ENCODE measurements at regions not wholly inside any gene's neighbourhood (a gene's known extent, or its start where the extent isn't known, plus 50 kb on each side); places are given as distances from the start of the nearest gene placed in this dataset.

- no peaks in the 10 kb centered on the region for H3K36me3 ChIP-seq (ENCODE audit: control insufficient read depth in 4 of 4, insufficient read depth in 3 of 4, low read depth in 1 of 4, low read length in 3 of 4)
- DNase-seq (ENCODE audit: low spot score): no peak
- H3K9me3 ChIP-seq (ENCODE audit: control insufficient read depth in 4 of 4, low read length in 3 of 4): no peaks in the 10 kb centered on the region
- no peaks in the 10 kb centered on the region for H3K4me1 ChIP-seq (ENCODE audit: control insufficient read depth in 4 of 4, insufficient read depth in 4 of 4, low read length in 3 of 4)
- H3K9ac ChIP-seq (ENCODE audit: low read depth in 1 of 2, low read length in 2 of 2): no peak overlapping the region
- 88% methylated on average over 4 of the region's 4 CpGs for WGBS
- no peaks in the 10 kb centered on the region for H3K27me3 ChIP-seq (ENCODE audit: control insufficient read depth in 4 of 4, insufficient read depth in 4 of 4, low read length in 3 of 4)
- no peak overlapping the region for H3K4me3 ChIP-seq (ENCODE audit: low read depth in 1 of 3, low read length in 3 of 3)
- TF ChIP-seq, protein P1, sequence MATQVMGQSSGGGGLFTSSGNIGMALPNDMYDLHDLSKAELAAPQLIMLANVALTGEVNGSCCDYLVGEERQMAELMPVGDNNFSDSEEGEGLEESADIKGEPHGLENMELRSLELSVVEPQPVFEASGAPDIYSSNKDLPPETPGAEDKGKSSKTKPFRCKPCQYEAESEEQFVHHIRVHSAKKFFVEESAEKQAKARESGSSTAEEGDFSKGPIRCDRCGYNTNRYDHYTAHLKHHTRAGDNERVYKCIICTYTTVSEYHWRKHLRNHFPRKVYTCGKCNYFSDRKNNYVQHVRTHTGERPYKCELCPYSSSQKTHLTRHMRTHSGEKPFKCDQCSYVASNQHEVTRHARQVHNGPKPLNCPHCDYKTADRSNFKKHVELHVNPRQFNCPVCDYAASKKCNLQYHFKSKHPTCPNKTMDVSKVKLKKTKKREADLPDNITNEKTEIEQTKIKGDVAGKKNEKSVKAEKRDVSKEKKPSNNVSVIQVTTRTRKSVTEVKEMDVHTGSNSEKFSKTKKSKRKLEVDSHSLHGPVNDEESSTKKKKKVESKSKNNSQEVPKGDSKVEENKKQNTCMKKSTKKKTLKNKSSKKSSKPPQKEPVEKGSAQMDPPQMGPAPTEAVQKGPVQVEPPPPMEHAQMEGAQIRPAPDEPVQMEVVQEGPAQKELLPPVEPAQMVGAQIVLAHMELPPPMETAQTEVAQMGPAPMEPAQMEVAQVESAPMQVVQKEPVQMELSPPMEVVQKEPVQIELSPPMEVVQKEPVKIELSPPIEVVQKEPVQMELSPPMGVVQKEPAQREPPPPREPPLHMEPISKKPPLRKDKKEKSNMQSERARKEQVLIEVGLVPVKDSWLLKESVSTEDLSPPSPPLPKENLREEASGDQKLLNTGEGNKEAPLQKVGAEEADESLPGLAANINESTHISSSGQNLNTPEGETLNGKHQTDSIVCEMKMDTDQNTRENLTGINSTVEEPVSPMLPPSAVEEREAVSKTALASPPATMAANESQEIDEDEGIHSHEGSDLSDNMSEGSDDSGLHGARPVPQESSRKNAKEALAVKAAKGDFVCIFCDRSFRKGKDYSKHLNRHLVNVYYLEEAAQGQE (IDR thresholded peaks at IDR 0.05): no peak
- TF ChIP-seq HNF4G (IDR thresholded peaks at IDR 0.05) (no peak), RAD21 (IDR thresholded peaks at IDR 0.05) (no peak), EGR1 (IDR thresholded peaks at IDR 0.05; ENCODE audit: low read depth in 2 of 2) (no peak), ATF3 (IDR thresholded peaks at IDR 0.05) (no peak), TAF1 (conservative IDR thresholded peaks at IDR 0.05) (no peak), FOXA1 (IDR thresholded peaks at IDR 0.05) (no peak), HNF4A (conservative IDR thresholded peaks at IDR 0.05) (no peak), GABPA (IDR thresholded peaks at IDR 0.05 in 1 of 2, conservative IDR thresholded peaks at IDR 0.05 in 1 of 2) (no peak), NR2F2 (IDR thresholded peaks at IDR 0.05) (no peak), FOXA2 (IDR thresholded peaks at IDR 0.05) (no peak), RXRA (IDR thresholded peaks at IDR 0.05) (no peak), JUND (IDR thresholded peaks at IDR 0.05) (no peak)
- TF ChIP-seq, protein P2, sequence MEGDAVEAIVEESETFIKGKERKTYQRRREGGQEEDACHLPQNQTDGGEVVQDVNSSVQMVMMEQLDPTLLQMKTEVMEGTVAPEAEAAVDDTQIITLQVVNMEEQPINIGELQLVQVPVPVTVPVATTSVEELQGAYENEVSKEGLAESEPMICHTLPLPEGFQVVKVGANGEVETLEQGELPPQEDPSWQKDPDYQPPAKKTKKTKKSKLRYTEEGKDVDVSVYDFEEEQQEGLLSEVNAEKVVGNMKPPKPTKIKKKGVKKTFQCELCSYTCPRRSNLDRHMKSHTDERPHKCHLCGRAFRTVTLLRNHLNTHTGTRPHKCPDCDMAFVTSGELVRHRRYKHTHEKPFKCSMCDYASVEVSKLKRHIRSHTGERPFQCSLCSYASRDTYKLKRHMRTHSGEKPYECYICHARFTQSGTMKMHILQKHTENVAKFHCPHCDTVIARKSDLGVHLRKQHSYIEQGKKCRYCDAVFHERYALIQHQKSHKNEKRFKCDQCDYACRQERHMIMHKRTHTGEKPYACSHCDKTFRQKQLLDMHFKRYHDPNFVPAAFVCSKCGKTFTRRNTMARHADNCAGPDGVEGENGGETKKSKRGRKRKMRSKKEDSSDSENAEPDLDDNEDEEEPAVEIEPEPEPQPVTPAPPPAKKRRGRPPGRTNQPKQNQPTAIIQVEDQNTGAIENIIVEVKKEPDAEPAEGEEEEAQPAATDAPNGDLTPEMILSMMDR (IDR thresholded peaks at IDR 0.05; ENCODE audit: low read depth, low read length, missing input control): no peak
- TF ChIP-seq, protein P3, sequence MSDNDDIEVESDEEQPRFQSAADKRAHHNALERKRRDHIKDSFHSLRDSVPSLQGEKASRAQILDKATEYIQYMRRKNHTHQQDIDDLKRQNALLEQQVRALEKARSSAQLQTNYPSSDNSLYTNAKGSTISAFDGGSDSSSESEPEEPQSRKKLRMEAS (IDR thresholded peaks at IDR 0.05): no peak
- TF ChIP-seq, protein P4, sequence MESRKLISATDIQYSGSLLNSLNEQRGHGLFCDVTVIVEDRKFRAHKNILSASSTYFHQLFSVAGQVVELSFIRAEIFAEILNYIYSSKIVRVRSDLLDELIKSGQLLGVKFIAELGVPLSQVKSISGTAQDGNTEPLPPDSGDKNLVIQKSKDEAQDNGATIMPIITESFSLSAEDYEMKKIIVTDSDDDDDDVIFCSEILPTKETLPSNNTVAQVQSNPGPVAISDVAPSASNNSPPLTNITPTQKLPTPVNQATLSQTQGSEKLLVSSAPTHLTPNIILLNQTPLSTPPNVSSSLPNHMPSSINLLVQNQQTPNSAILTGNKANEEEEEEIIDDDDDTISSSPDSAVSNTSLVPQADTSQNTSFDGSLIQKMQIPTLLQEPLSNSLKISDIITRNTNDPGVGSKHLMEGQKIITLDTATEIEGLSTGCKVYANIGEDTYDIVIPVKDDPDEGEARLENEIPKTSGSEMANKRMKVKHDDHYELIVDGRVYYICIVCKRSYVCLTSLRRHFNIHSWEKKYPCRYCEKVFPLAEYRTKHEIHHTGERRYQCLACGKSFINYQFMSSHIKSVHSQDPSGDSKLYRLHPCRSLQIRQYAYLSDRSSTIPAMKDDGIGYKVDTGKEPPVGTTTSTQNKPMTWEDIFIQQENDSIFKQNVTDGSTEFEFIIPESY (IDR thresholded peaks at IDR 0.05): no peak
- H3K27ac ChIP-seq (ENCODE audit: low read depth in 1 of 2, low read length in 2 of 2): no peak overlapping the region
Observed at GRCh38 chr20:52306477-52306876, 114.9 kb upstream of the ZFP64 start.

GRCh38 chr20:52305858-52306257 lies 114.3 kb upstream of the ZFP64 start:
- H3K9ac ChIP-seq (ENCODE audit: low read depth in 1 of 2, low read length in 2 of 2): no peak overlapping the region
- no peak for DNase-seq (ENCODE audit: low spot score)
- no peaks in the 10 kb centered on the region for H3K9me3 ChIP-seq (ENCODE audit: control insufficient read depth in 4 of 4, low read length in 3 of 4)
- no peaks in the 10 kb centered on the region for H3K4me1 ChIP-seq (ENCODE audit: control insufficient read depth in 4 of 4, insufficient read depth in 4 of 4, low read length in 3 of 4)
- TF ChIP-seq FOXA1 (IDR thresholded peaks at IDR 0.05) (no peak), TAF1 (conservative IDR thresholded peaks at IDR 0.05) (no peak), YY1 (IDR thresholded peaks at IDR 0.05) (no peak), NR2F2 (IDR thresholded peaks at IDR 0.05) (no peak)
- TF ChIP-seq, protein P1 (IDR thresholded peaks at IDR 0.05): no peak
- H3K27me3 ChIP-seq (ENCODE audit: control insufficient read depth in 4 of 4, insufficient read depth in 4 of 4, low read length in 3 of 4): no peaks in the 10 kb centered on the region
- no peak overlapping the region for H3K27ac ChIP-seq (ENCODE audit: low read depth in 1 of 2, low read length in 2 of 2)
- no peak overlapping the region for H3K4me3 ChIP-seq (ENCODE audit: low read depth in 1 of 3, low read length in 3 of 3)
- WGBS: 86% methylated on average over 7 of the region's 7 CpGs
- H3K36me3 ChIP-seq (ENCODE audit: control insufficient read depth in 4 of 4, insufficient read depth in 3 of 4, low read depth in 1 of 4, low read length in 3 of 4): no peaks in the 10 kb centered on the region
